Cardiac muscle cell (in vitro differentiated cells and primary cell): ENCODE measurements at regions not wholly inside any gene's neighbourhood (a gene's known extent, or its start where the extent isn't known, plus 50 kb on each side); places are given as distances from the start of the nearest gene placed in this dataset.

Experiments
- DNase-seq, 2 donors: peaks; one replicate each; pipeline versions ENCODE4 v3.0.0 to v3.0.0-alpha.2; 2010 to 2017; ENCODE audit warnings: low read depth in 1 of 2, low spot score in 1 of 2
- H3K27ac ChIP-seq: fragments of 200-600 bp; sonication (generic); 2 replicates; pipeline ENCODE4 v1.5.1; 2016
- H3K27me3 ChIP-seq: fragments of 200-600 bp; sonication (generic); 2 replicates; pipeline ENCODE4 v1.6.0; 2016; ENCODE audit warnings: control low read depth
- H3K36me3 ChIP-seq: fragments of 200-600 bp; sonication (generic); 2 replicates; pipeline ENCODE4 v1.5.1; 2016; ENCODE audit warnings: control low read depth
- H3K4me1 ChIP-seq: fragments of 200-600 bp; sonication (generic); 2 replicates; pipeline ENCODE4 v1.8.1; 2017; ENCODE audit warnings: low read depth, mild to moderate bottlenecking, mixed run types
- H3K4me3 ChIP-seq: fragments of 200-600 bp; sonication (generic); 2 replicates; pipeline ENCODE4 v1.5.1; 2016; ENCODE audit warnings: mild to moderate bottlenecking
- H3K9me3 ChIP-seq: fragments of 200-600 bp; sonication (generic); 2 replicates; pipeline ENCODE4 v1.5.1; 2017; ENCODE audit warnings: low read depth, mild to moderate bottlenecking, control low read depth
- CTCF ChIP-seq: IDR thresholded peaks from 2 replicates; pipeline ENCODE4 v1.5.1; 2012; ENCODE audit warnings: low read depth, mild to moderate bottlenecking, low read length

- TF ChIP-seq CTCF, result no peak
- Histone ChIP-seq H3K4me3 (no peak overlapping the region), H3K36me3 (no peaks in the 10 kb centered on the region), H3K4me1 (no peaks in the 10 kb centered on the region), H3K9me3 (no peaks in the 10 kb centered on the region), H3K27ac (no peak overlapping the region), H3K27me3 (no peaks in the 10 kb centered on the region)
- no peak for DNase-seq
These were observed 68.6 kb downstream of the NABP1 start for GRCh38 chr2:191746346-191747169.

DNA sequence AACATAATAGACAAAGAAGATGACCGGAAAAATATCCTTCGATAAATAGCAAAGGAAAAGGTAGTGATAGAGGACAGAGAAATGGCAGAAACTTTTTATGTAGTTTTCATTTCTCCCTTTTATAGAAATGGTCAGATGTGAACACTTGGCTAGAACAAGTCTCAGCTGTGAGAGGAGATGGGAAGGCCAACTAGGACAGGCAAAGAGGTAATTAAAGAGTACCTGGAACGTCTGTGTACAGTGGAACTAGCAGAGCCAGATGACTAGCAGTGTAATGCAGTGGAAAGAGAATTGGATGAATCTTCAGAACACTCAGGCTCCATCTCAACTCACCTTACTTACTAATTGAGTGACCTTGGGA, 69.2 kb downstream of the NABP1 start:
- no peak for TF ChIP-seq CTCF
- H3K4me3 ChIP-seq, result no peak overlapping the region
- no peak for DNase-seq
- H3K9me3 ChIP-seq, result no peaks in the 10 kb centered on the region
- H3K27ac ChIP-seq, result no peak overlapping the region
- no peaks in the 10 kb centered on the region for H3K36me3 ChIP-seq
- H3K4me1 ChIP-seq, result no peaks in the 10 kb centered on the region
- H3K27me3 ChIP-seq, result no peaks in the 10 kb centered on the region

GRCh38 chr2:191748059-191748461, 70.1 kb downstream of the NABP1 start:
- DNase-seq, result peak in 1 of 2 donors; percentile 26
- no peak overlapping the region for H3K27ac ChIP-seq
- no peaks in the 10 kb centered on the region for H3K27me3 ChIP-seq
- no peak overlapping the region for H3K4me3 ChIP-seq
- H3K4me1 ChIP-seq, result no peaks in the 10 kb centered on the region
- no peaks in the 10 kb centered on the region for H3K9me3 ChIP-seq
- no peak for TF ChIP-seq CTCF
- H3K36me3 ChIP-seq, result no peaks in the 10 kb centered on the region

DNA sequence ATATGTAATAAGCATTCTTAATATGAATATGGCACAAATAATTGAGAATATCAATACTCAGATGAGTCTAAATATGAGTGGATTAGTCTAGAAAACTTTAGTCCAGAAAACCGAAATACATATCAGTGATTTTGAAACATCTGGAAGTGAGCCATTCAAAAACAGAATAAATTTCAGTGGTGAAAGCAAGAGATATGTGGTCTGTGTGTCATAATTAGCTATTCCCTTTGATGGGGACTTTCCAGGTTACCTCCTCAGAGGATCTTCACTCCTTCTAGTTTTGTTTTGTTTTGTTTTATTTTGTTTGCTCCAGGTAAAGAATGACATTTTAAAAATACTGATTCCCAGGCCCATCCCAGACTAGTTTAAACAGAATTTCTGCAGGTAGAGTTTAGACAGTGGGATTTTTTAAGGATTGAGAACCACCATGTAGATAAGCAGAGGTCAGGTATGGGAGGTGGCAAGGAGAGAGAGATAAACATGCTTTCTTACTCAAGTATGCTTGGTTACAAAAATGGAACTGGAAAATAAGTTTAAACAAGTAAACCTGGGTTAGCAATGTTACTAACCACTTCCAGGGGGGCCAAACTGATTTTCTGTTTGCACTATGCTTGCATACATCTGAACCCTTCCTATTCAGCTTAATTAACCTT, 70.7 kb downstream of the NABP1 start:
- H3K4me3 ChIP-seq, result no peak overlapping the region
- H3K9me3 ChIP-seq, result no peaks in the 10 kb centered on the region
- no peak overlapping the region for H3K27ac ChIP-seq
- no peak for TF ChIP-seq CTCF
- peak in 1 of 2 donors; percentile 53 for DNase-seq
- H3K4me1 ChIP-seq, result no peaks in the 10 kb centered on the region
- H3K36me3 ChIP-seq, result no peaks in the 10 kb centered on the region
- H3K27me3 ChIP-seq, result no peaks in the 10 kb centered on the region

DNA sequence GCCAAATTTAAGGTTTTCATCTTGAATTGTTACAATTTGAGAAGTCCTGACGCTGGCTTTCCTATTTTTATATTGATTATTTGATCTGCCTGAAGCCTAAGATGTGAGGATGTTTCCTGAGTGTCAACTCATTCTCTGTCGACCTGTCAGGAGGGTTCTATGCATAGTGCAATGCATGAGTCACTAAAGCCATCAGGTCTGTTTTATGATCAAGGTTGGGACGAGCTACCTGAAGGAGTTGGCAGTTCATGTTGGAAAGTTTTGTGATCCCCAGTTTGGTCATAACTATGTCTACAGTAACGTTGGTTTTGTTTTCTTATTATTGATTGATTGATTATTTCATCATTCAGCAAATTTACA, 71.2 kb downstream of the NABP1 start:
- TF ChIP-seq CTCF, result no peak
- H3K27ac ChIP-seq, result no peak overlapping the region
- no peaks in the 10 kb centered on the region for H3K9me3 ChIP-seq
- no peaks in the 10 kb centered on the region for H3K36me3 ChIP-seq
- H3K4me1 ChIP-seq, result no peaks in the 10 kb centered on the region
- no peaks in the 10 kb centered on the region for H3K27me3 ChIP-seq
- H3K4me3 ChIP-seq, result no peak overlapping the region
- DNase-seq, result no peak
